Osteoblast (primary cell): ENCODE measurements at regions not wholly inside any gene's neighbourhood (a gene's known extent, or its start where the extent isn't known, plus 50 kb on each side); places are given as distances from the start of the nearest gene placed in this dataset.

Experiments used
- DNase-seq: peaks from one replicate; pipeline ENCODE4 v3.0.0; 2011; ENCODE audit warnings: low spot score, mixed read lengths; ENCODE audit not compliant: insufficient read length; ENCODE audit errors: missing footprints
- H2AFZ ChIP-seq: 2 replicates; pipeline ENCODE4 v1.6.0; 2011; ENCODE audit warnings: mild to moderate bottlenecking, low read length
- H3K27ac ChIP-seq: 2 replicates; pipeline ENCODE4 v1.5.1; 2011; ENCODE audit warnings: mild to moderate bottlenecking, low read depth, low read length, moderate library complexity
- H3K27me3 ChIP-seq: 2 replicates; pipeline ENCODE4 v1.6.0; 2012; ENCODE audit warnings: mild to moderate bottlenecking, control low read depth, inconsistent platforms, low read length, moderate library complexity; ENCODE audit not compliant: insufficient read depth
- H3K36me3 ChIP-seq: 2 replicates; pipeline ENCODE4 v1.5.1; 2011; ENCODE audit warnings: mild to moderate bottlenecking, low read length, control low read depth, moderate library complexity; ENCODE audit not compliant: insufficient read depth
- H3K4me1 ChIP-seq: 2 replicates; pipeline ENCODE4 v1.5.1; 2011; ENCODE audit warnings: mild to moderate bottlenecking, low read length, control low read depth, moderate library complexity; ENCODE audit not compliant: insufficient read depth
- H3K4me2 ChIP-seq: 2 replicates; pipeline ENCODE4 v1.6.0; 2011; ENCODE audit warnings: mild to moderate bottlenecking, low read length; ENCODE audit not compliant: insufficient read depth
- H3K4me3 ChIP-seq: fragments of 200-600 bp; sonication (generic); 3 replicates; pipeline ENCODE4 v1.5.1; 2012; ENCODE audit warnings: mild to moderate bottlenecking, low read length, inconsistent platforms; ENCODE audit not compliant: insufficient read depth
- H3K79me2 ChIP-seq: 2 replicates; pipeline ENCODE4 v1.6.0; 2012; ENCODE audit warnings: mild to moderate bottlenecking, low read length, control low read depth, inconsistent platforms; ENCODE audit not compliant: insufficient read depth
- H3K9me3 ChIP-seq: 2 replicates; pipeline ENCODE4 v1.5.1; 2011; ENCODE audit warnings: low read depth, low read length, control low read depth
- H4K20me1 ChIP-seq: 2 replicates; pipeline ENCODE4 v1.6.0; 2012; ENCODE audit warnings: mild to moderate bottlenecking, low read length, control low read depth; ENCODE audit not compliant: insufficient read depth
- CTCF ChIP-seq: IDR thresholded peaks from 2 replicates; pipeline ENCODE4 v1.5.1; 2011; ENCODE audit warnings: mild to moderate bottlenecking, low read depth, low read length, moderate library complexity; ENCODE audit errors: extremely low read depth

GRCh38 chr13:86403181-86403580 lies 604.0 kb upstream of the SLITRK6 start:
- H4K20me1 ChIP-seq, result no peaks in the 10 kb centered on the region
- no peak overlapping the region for H3K27ac ChIP-seq
- H3K79me2 ChIP-seq, result no peaks in the 10 kb centered on the region
- H2AFZ ChIP-seq, result no peak overlapping the region
- no peak for DNase-seq
- no peak overlapping the region for H3K4me2 ChIP-seq
- TF ChIP-seq CTCF, result no peak
- H3K4me3 ChIP-seq, result no peak overlapping the region
- H3K27me3 ChIP-seq, result no peaks in the 10 kb centered on the region
- H3K36me3 ChIP-seq, result no peaks in the 10 kb centered on the region
- H3K4me1 ChIP-seq, result no peaks in the 10 kb centered on the region
- H3K9me3 ChIP-seq, result no peaks in the 10 kb centered on the region

GRCh38 chr13:86409466-86410241 lies 610.4 kb upstream of the SLITRK6 start:
- no peaks in the 10 kb centered on the region for H3K36me3 ChIP-seq
- no peaks in the 10 kb centered on the region for H4K20me1 ChIP-seq
- H3K4me3 ChIP-seq, result no peak overlapping the region
- no peak for TF ChIP-seq CTCF
- no peak overlapping the region for H3K27ac ChIP-seq
- H3K4me2 ChIP-seq, result no peak overlapping the region
- no peaks in the 10 kb centered on the region for H3K4me1 ChIP-seq
- H2AFZ ChIP-seq, result no peak overlapping the region
- H3K9me3 ChIP-seq, result peaks cover 2% of the 10 kb centered on the region
- H3K79me2 ChIP-seq, result no peaks in the 10 kb centered on the region
- H3K27me3 ChIP-seq, result no peaks in the 10 kb centered on the region
- no peak for DNase-seq

- no peak overlapping the region for H2AFZ ChIP-seq
- no peaks in the 10 kb centered on the region for H3K4me1 ChIP-seq
- H3K36me3 ChIP-seq, result no peaks in the 10 kb centered on the region
- no peaks in the 10 kb centered on the region for H4K20me1 ChIP-seq
- no peak overlapping the region for H3K4me3 ChIP-seq
- no peak for DNase-seq
- H3K79me2 ChIP-seq, result no peaks in the 10 kb centered on the region
- no peaks in the 10 kb centered on the region for H3K9me3 ChIP-seq
- no peak overlapping the region for H3K27ac ChIP-seq
- no peak overlapping the region for H3K4me2 ChIP-seq
- H3K27me3 ChIP-seq, result no peaks in the 10 kb centered on the region
- TF ChIP-seq CTCF, result no peak
Measured at GRCh38 chr13:86425170-86425815, 626.1 kb upstream of the SLITRK6 start.

GRCh38 chr13:86426437-86426836 lies 627.2 kb upstream of the SLITRK6 start:
- no peak overlapping the region for H2AFZ ChIP-seq
- H4K20me1 ChIP-seq, result no peaks in the 10 kb centered on the region
- H3K4me2 ChIP-seq, result no peak overlapping the region
- H3K4me3 ChIP-seq, result no peak overlapping the region
- no peak for TF ChIP-seq CTCF
- no peaks in the 10 kb centered on the region for H3K79me2 ChIP-seq
- no peaks in the 10 kb centered on the region for H3K27me3 ChIP-seq
- H3K4me1 ChIP-seq, result no peaks in the 10 kb centered on the region
- H3K36me3 ChIP-seq, result no peaks in the 10 kb centered on the region
- no peak for DNase-seq
- H3K27ac ChIP-seq, result no peak overlapping the region
- H3K9me3 ChIP-seq, result no peaks in the 10 kb centered on the region
